Fibroblast of lung (primary cell): ENCODE measurements at regions not wholly inside any gene's neighbourhood (a gene's known extent, or its start where the extent isn't known, plus 50 kb on each side); places are given as distances from the start of the nearest gene placed in this dataset.

ENCODE experiments used
- DNase-seq, 2 donors: peaks; one replicate each; pipeline versions ENCODE4 v3.0.0 to v3.0.0-alpha.2; 2010; ENCODE audit warnings: low read depth in 2 of 2
- H2AFZ ChIP-seq: 2 replicates; pipeline ENCODE4 v1.5.1; 2012; ENCODE audit warnings: low read length, control low read depth, inconsistent platforms
- H3K27ac ChIP-seq: 2 replicates; pipeline ENCODE4 v1.5.1; 2011; ENCODE audit warnings: low read length, control low read depth; ENCODE audit not compliant: insufficient read depth
- H3K27me3 ChIP-seq: 2 replicates; pipeline ENCODE4 v1.5.1; 2011; ENCODE audit warnings: mild to moderate bottlenecking, low read length; ENCODE audit not compliant: control insufficient read depth, insufficient read depth
- H3K36me3 ChIP-seq: 2 replicates; pipeline ENCODE4 v1.5.1; 2011; ENCODE audit warnings: low read length; ENCODE audit not compliant: control insufficient read depth, insufficient read depth
- H3K4me1 ChIP-seq: 2 replicates; pipeline ENCODE4 v1.5.1; 2011; ENCODE audit warnings: low read length; ENCODE audit not compliant: control insufficient read depth, insufficient read depth; ENCODE audit errors: extremely low read depth
- H3K4me2 ChIP-seq: 2 replicates; pipeline ENCODE4 v1.5.1; 2011; ENCODE audit warnings: low read length, control low read depth; ENCODE audit not compliant: insufficient read depth; ENCODE audit errors: extremely low read depth
- H3K4me3 ChIP-seq, 4 experiments: fragments of 200-600 bp in 1 of 4; sonication (generic) in 1 of 4; replicated peaks in 1 of 4; 2 replicates each; pipeline ENCODE4 v1.5.1; 2011 to 2016; ENCODE audit warnings: low read length in 4 of 4, low read depth in 3 of 4, mild to moderate bottlenecking in 3 of 4, control low read depth in 2 of 4, inconsistent platforms in 1 of 4, mixed read lengths in 1 of 4; ENCODE audit not compliant: insufficient read depth in 1 of 4; ENCODE audit errors: control extremely low read depth in 1 of 4
- H3K79me2 ChIP-seq: 2 replicates; pipeline ENCODE4 v1.5.1; 2012; ENCODE audit warnings: mild to moderate bottlenecking, low read length, inconsistent platforms; ENCODE audit not compliant: control insufficient read depth, insufficient read depth
- H3K9ac ChIP-seq: 2 replicates; pipeline ENCODE4 v1.5.1; 2011; ENCODE audit warnings: mild to moderate bottlenecking, low read length, control low read depth; ENCODE audit not compliant: insufficient read depth
- H3K9me3 ChIP-seq: 2 replicates; pipeline ENCODE4 v1.5.1; 2012; ENCODE audit warnings: low read depth, low read length; ENCODE audit not compliant: control insufficient read depth, insufficient read depth
- H4K20me1 ChIP-seq: 2 replicates; pipeline ENCODE4 v1.5.1; 2011; ENCODE audit warnings: low read length; ENCODE audit not compliant: control insufficient read depth, insufficient read depth; ENCODE audit errors: extremely low read depth
- CTCF ChIP-seq, 2 donors: IDR thresholded peaks in 1 of 2; conservative IDR thresholded peaks in 1 of 2; 1 replicate in 1 of 2; 2 replicates in 1 of 2; pipeline ENCODE4 v1.5.1; 2011 to 2012; ENCODE audit warnings: low read length in 2 of 2, control low read depth in 1 of 2, inconsistent platforms in 1 of 2, low read depth in 1 of 2, mild to moderate bottlenecking in 1 of 2
- EZH2 ChIP-seq: IDR thresholded peaks from 2 replicates; pipeline ENCODE4 v1.5.1; 2012; ENCODE audit warnings: low read length, control low read depth, mild to moderate bottlenecking; ENCODE audit errors: missing control alignments

- DNase-seq: no peak
- Histone ChIP-seq H3K9ac (no peak overlapping the region), H3K4me3 (no peak overlapping the region)
Measured at GRCh38 chr5:114060866-114061265, 301.0 kb upstream of the KCNN2 start.

GRCh38 chr5:114062932-114063867 is 298.7 kb upstream of the KCNN2 start:
- H3K36me3 ChIP-seq: no peaks in the 10 kb centered on the region
- DNase-seq: no peak
- no peak overlapping the region for H3K27ac ChIP-seq
- H3K9ac ChIP-seq: no peak overlapping the region
- no peak overlapping the region for H2AFZ ChIP-seq
- no peak overlapping the region for H3K4me2 ChIP-seq
- no peaks in the 10 kb centered on the region for H3K79me2 ChIP-seq
- H3K4me1 ChIP-seq: no peaks in the 10 kb centered on the region
- H3K27me3 ChIP-seq: no peaks in the 10 kb centered on the region
- no peaks in the 10 kb centered on the region for H3K9me3 ChIP-seq
- H4K20me1 ChIP-seq: no peaks in the 10 kb centered on the region
- TF ChIP-seq EZH2 (no peak), CTCF (conservative IDR thresholded peaks at IDR 0.05 in 1 of 2, IDR thresholded peaks at IDR 0.05 in 1 of 2; ENCODE audit: low read depth in 1 of 2, low read length in 2 of 2) (peak in 1 of 2 donors; percentile 16)
- no peak overlapping the region for H3K4me3 ChIP-seq

More at GRCh38 chr5:114060866-114061265, 301.0 kb upstream of the KCNN2 start:
- no peaks in the 10 kb centered on the region for H3K79me2 ChIP-seq
- no peak overlapping the region for H3K27ac ChIP-seq
- H2AFZ ChIP-seq: no peak overlapping the region
- H3K4me2 ChIP-seq: no peak overlapping the region
- H4K20me1 ChIP-seq: no peaks in the 10 kb centered on the region
- H3K36me3 ChIP-seq: no peaks in the 10 kb centered on the region
- no peaks in the 10 kb centered on the region for H3K9me3 ChIP-seq
- H3K4me1 ChIP-seq: no peaks in the 10 kb centered on the region
- TF ChIP-seq EZH2 (no peak), CTCF (conservative IDR thresholded peaks at IDR 0.05 in 1 of 2, IDR thresholded peaks at IDR 0.05 in 1 of 2; ENCODE audit: low read depth in 1 of 2, low read length in 2 of 2) (no peak)
- H3K27me3 ChIP-seq: peaks cover 9% of the 10 kb centered on the region

DNA sequence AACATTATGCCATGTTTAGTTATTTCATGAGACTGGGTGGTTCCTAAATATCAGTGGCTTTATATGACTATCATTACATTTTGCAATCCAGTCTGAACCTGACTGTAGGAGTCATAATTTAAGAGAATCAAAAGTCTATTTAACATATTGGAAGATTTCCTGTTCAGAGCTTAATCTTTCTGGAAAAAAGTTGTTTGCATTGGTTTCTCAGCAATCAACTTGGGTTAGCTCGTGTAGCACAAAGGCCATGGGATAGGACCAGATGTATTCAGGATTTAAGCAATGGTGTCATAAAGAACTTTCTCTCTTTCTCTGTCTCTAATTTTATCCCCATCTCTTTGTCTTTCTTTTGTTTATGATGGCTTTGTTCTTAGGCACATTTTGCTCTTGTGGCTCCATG is 296.0 kb upstream of the KCNN2 start:
- no peaks in the 10 kb centered on the region for H3K36me3 ChIP-seq

More for the DNA sequence above, 296.0 kb upstream of the KCNN2 start:
- no peak for DNase-seq
- Histone ChIP-seq H3K9ac (no peak overlapping the region), H2AFZ (no peak overlapping the region), H3K27me3 (no peaks in the 10 kb centered on the region), H3K4me3 (no peak overlapping the region), H3K4me1 (no peaks in the 10 kb centered on the region), H4K20me1 (no peaks in the 10 kb centered on the region), H3K4me2 (no peak overlapping the region), H3K27ac (no peak overlapping the region), H3K9me3 (no peaks in the 10 kb centered on the region), H3K79me2 (no peaks in the 10 kb centered on the region)
- TF ChIP-seq CTCF (conservative IDR thresholded peaks at IDR 0.05 in 1 of 2, IDR thresholded peaks at IDR 0.05 in 1 of 2; ENCODE audit: low read depth in 1 of 2, low read length in 2 of 2) (no peak), EZH2 (no peak)
